GM18867 (cell line): ENCODE measurements at regions not wholly inside any gene's neighbourhood (a gene's known extent, or its start where the extent isn't known, plus 50 kb on each side); places are given as distances from the start of the nearest gene placed in this dataset.

ENCODE experiments used
- ATAC-seq: cut with Tn5 transposase; IDR thresholded peaks from one replicate; pipeline ENCODE4 v1.9.1; 2021; ENCODE audit warnings: mild to moderate bottlenecking, moderate library complexity; ENCODE audit not compliant: unreplicated experiment

GRCh38 chr5:125836256-125836655 is 587.0 kb upstream of the GRAMD2B start:
- no peak for ATAC-seq

- ATAC-seq, result no peak
Measured at GRCh38 chr5:125837866-125838265, 585.3 kb upstream of the GRAMD2B start.

- ATAC-seq, result no peak
Measured at GRCh38 chr5:125847561-125847960, 575.6 kb upstream of the GRAMD2B start.

- no peak for ATAC-seq
Measured at GRCh38 chr5:125848751-125849150, 574.5 kb upstream of the GRAMD2B start.

GRCh38 chr5:125856949-125857348 is 566.3 kb upstream of the GRAMD2B start:
- no peak for ATAC-seq

- no peak for ATAC-seq
Measured at GRCh38 chr5:125863579-125863978, 559.6 kb upstream of the GRAMD2B start.

- no peak for ATAC-seq
Measured at GRCh38 chr5:125865166-125865815, 557.9 kb upstream of the GRAMD2B start.

GRCh38 chr5:125868036-125868435 is 555.2 kb upstream of the GRAMD2B start:
- no peak for ATAC-seq

- ATAC-seq, result no peak
Measured at GRCh38 chr5:125870256-125870655, 553.0 kb upstream of the GRAMD2B start.

- ATAC-seq, result no peak
Measured at GRCh38 chr5:125874057-125874456, 549.2 kb upstream of the GRAMD2B start.

- no peak for ATAC-seq
Measured at GRCh38 chr5:125874717-125875116, 548.5 kb upstream of the GRAMD2B start.

GRCh38 chr5:125877248-125877647 is 546.0 kb upstream of the GRAMD2B start:
- ATAC-seq, result no peak

GRCh38 chr5:125882061-125882460 is 541.1 kb upstream of the GRAMD2B start:
- ATAC-seq, result no peak

GRCh38 chr5:125883223-125883622 is 540.0 kb upstream of the GRAMD2B start:
- no peak for ATAC-seq

GRCh38 chr5:125888358-125888757 is 534.9 kb upstream of the GRAMD2B start:
- no peak for ATAC-seq

- ATAC-seq, result no peak
Measured at GRCh38 chr5:125890511-125890931, 532.7 kb upstream of the GRAMD2B start.

- no peak for ATAC-seq
Measured at GRCh38 chr5:125891061-125891725, 532.0 kb upstream of the GRAMD2B start.

- ATAC-seq, result no peak
Measured at GRCh38 chr5:125894383-125894782, 528.8 kb upstream of the GRAMD2B start.

- ATAC-seq, result no peak
Measured at GRCh38 chr5:125896368-125896767, 526.8 kb upstream of the GRAMD2B start.

GRCh38 chr5:125897089-125897488 is 526.1 kb upstream of the GRAMD2B start:
- no peak for ATAC-seq

GRCh38 chr5:125898851-125899405 is 524.3 kb upstream of the GRAMD2B start:
- ATAC-seq, result no peak

- ATAC-seq, result no peak
Measured at GRCh38 chr5:125912028-125912427, 511.2 kb upstream of the GRAMD2B start.
